Naive thymus-derived CD4-positive, alpha-beta T cell (primary cell): ENCODE measurements at regions not wholly inside any gene's neighbourhood (a gene's known extent, or its start where the extent isn't known, plus 50 kb on each side); places are given as distances from the start of the nearest gene placed in this dataset.

Experiments
- ATAC-seq: fragments of 150-1000 bp; cut with Tn5 transposase; 2 replicates; pipeline ENCODE4 v1.10.0; 2021; ENCODE audit warnings: mild to moderate bottlenecking, moderate library complexity
- CTCF ChIA-PET: fragments of 350-600 bp; sonication (Branson Sonifier 250); formaldehyde crosslinking; loops from one replicate; lab custom pipeline; 2021; ENCODE audit warnings: antibody characterized with exemption; lab: Charles Lee
- POLR2A ChIA-PET: fragments of 350-600 bp; sonication (Branson Sonifier 250); formaldehyde crosslinking; loops from one replicate; lab custom pipeline; 2021; ENCODE audit warnings: antibody characterized with exemption, inconsistent platforms; lab: Charles Lee
- DNase-seq, 9 donors: peaks; one replicate each; pipeline versions ENCODE4 v3.0.0 to v3.0.0-alpha.2; 2020 to 2022; ENCODE audit warnings: mixed read lengths in 1 of 9
- H3K27ac ChIP-seq: one replicate; pipeline ENCODE4 v1.7.0; 2013; ENCODE audit warnings: mild to moderate bottlenecking, low read depth, low read length, moderate library complexity
- H3K27me3 ChIP-seq, 2 donors: one replicate each; pipeline ENCODE4 v1.7.0; 2013; ENCODE audit warnings: low read length in 2 of 2, mild to moderate bottlenecking in 2 of 2, moderate library complexity in 2 of 2; ENCODE audit not compliant: control insufficient read depth in 2 of 2, insufficient read depth in 2 of 2
- H3K36me3 ChIP-seq, 3 experiments: 1 replicate in 2 of 3; 2 replicates in 1 of 3; pipeline ENCODE4 v1.7.0; 2013; ENCODE audit warnings: low read length in 3 of 3, mild to moderate bottlenecking in 3 of 3, moderate library complexity in 1 of 3; ENCODE audit not compliant: insufficient read depth in 3 of 3, control insufficient read depth in 2 of 3
- H3K4me1 ChIP-seq, 2 donors: one replicate each; pipeline ENCODE4 v1.7.0; 2013; ENCODE audit warnings: low read length in 2 of 2, mild to moderate bottlenecking in 2 of 2, moderate library complexity in 1 of 2; ENCODE audit not compliant: control insufficient read depth in 2 of 2, insufficient read depth in 2 of 2
- H3K4me3 ChIP-seq: 2 replicates; pipeline ENCODE4 v1.7.0; 2013; ENCODE audit warnings: mild to moderate bottlenecking, low read length
- H3K9me3 ChIP-seq, 3 experiments: 1 replicate in 2 of 3; 2 replicates in 1 of 3; pipeline ENCODE4 v1.7.0; 2013; ENCODE audit warnings: low read length in 3 of 3; ENCODE audit not compliant: control insufficient read depth in 2 of 3
- H3K27ac Mint-ChIP-seq, 9 donors: one replicate each; pipeline ENCODE4 v1.8.0; 2020 to 2022; ENCODE audit warnings: mixed read lengths in 9 of 9, mild to moderate bottlenecking in 8 of 9, moderate library complexity in 5 of 9, inconsistent platforms in 2 of 9
- H3K27me3 Mint-ChIP-seq, 5 donors: one replicate each; pipeline ENCODE4 v1.8.0; 2021 to 2022; ENCODE audit warnings: mixed read lengths in 5 of 5, mild to moderate bottlenecking in 1 of 5
- H3K36me3 Mint-ChIP-seq, 5 donors: one replicate each; pipeline ENCODE4 v1.8.0; 2020 to 2022; ENCODE audit warnings: mixed read lengths in 5 of 5, mild to moderate bottlenecking in 3 of 5, inconsistent platforms in 1 of 5
- H3K4me1 Mint-ChIP-seq, 7 donors: one replicate each; pipeline ENCODE4 v1.8.0; 2020 to 2022; ENCODE audit warnings: mixed read lengths in 7 of 7, mild to moderate bottlenecking in 3 of 7, inconsistent platforms in 1 of 7
- H3K4me3 Mint-ChIP-seq, 10 donors: one replicate each; pipeline ENCODE4 v1.8.0; 2020 to 2022; ENCODE audit warnings: mild to moderate bottlenecking in 10 of 10, mixed read lengths in 10 of 10, moderate library complexity in 6 of 10, inconsistent platforms in 2 of 10
- H3K9me3 Mint-ChIP-seq, 11 donors: one replicate each; pipeline ENCODE4 v1.8.0; 2020 to 2022; ENCODE audit warnings: mixed read lengths in 11 of 11, mild to moderate bottlenecking in 4 of 11, inconsistent platforms in 1 of 11, moderate library complexity in 1 of 11
- intact Hi-C, 2 donors: fragments of 100-400 bp; cut with micrococcal nuclease; formaldehyde crosslinking; loops; one replicate each; pipeline ENCODE4 v1.15.1; 2023

GRCh38 chr7:115357703-115357999 is 435.8 kb downstream of the MDFIC start:
- no peak for DNase-seq
- Histone ChIP-seq H3K9me3 (no peaks in the 10 kb centered on the region), H3K36me3 (no peaks in the 10 kb centered on the region), H3K27me3 (no peaks in the 10 kb centered on the region), H3K27ac (no peak overlapping the region), H3K4me1 (no peaks in the 10 kb centered on the region), H3K4me3 (no peak overlapping the region)
- no peak overlapping the region for H3K4me3 Mint-ChIP-seq
- no peak for ATAC-seq
- peaks cover 0 to 2% (median 0%) of the 10 kb centered on the region in 5 donors for H3K27me3 Mint-ChIP-seq
- ChIA-PET POLR2A (no interaction called here), CTCF (no interaction called here)
- no peaks in the 10 kb centered on the region for H3K4me1 Mint-ChIP-seq
- H3K36me3 Mint-ChIP-seq = no peaks in the 10 kb centered on the region
- no peak overlapping the region for H3K27ac Mint-ChIP-seq
- intact Hi-C loops = no loop called here
- peaks cover 0 to 3% (median 0%) of the 10 kb centered on the region in 11 donors for H3K9me3 Mint-ChIP-seq

GRCh38 chr7:115356999-115357702 is 435.3 kb downstream of the MDFIC start:
- Histone ChIP-seq H3K4me1 (no peaks in the 10 kb centered on the region), H3K4me3 (no peak overlapping the region), H3K9me3 (no peaks in the 10 kb centered on the region), H3K27ac (no peak overlapping the region), H3K36me3 (no peaks in the 10 kb centered on the region), H3K27me3 (no peaks in the 10 kb centered on the region)
- no peak overlapping the region for H3K4me3 Mint-ChIP-seq
- CTCF ChIA-PET = no interaction called here
- peaks cover 0 to 5% (median 0%) of the 10 kb centered on the region in 5 donors for H3K27me3 Mint-ChIP-seq
- H3K4me1 Mint-ChIP-seq = no peaks in the 10 kb centered on the region
- ATAC-seq (no peak), DNase-seq (no peak)
- no peak overlapping the region for H3K27ac Mint-ChIP-seq
- POLR2A ChIA-PET = no interaction called here
- peaks cover 0 to 3% (median 0%) of the 10 kb centered on the region in 11 donors for H3K9me3 Mint-ChIP-seq
- no peaks in the 10 kb centered on the region for H3K36me3 Mint-ChIP-seq
- intact Hi-C loops = no loop called here

GRCh38 chr7:115356139-115356746 is 434.3 kb downstream of the MDFIC start:
- POLR2A ChIA-PET = no interaction called here
- Mint-ChIP-seq H3K27ac (no peak overlapping the region), H3K9me3 (peaks cover 0 to 2% (median 0%) of the 10 kb centered on the region in 11 donors), H3K36me3 (no peaks in the 10 kb centered on the region), H3K4me3 (no peak overlapping the region), H3K27me3 (peaks cover 0 to 6% (median 0%) of the 10 kb centered on the region in 5 donors), H3K4me1 (no peaks in the 10 kb centered on the region)
- intact Hi-C loops = no loop called here
- DNase-seq (no peak), ATAC-seq (no peak)
- CTCF ChIA-PET = no interaction called here
- H3K4me1 ChIP-seq = no peaks in the 10 kb centered on the region
- no peak overlapping the region for H3K4me3 ChIP-seq
- no peaks in the 10 kb centered on the region for H3K27me3 ChIP-seq
- no peaks in the 10 kb centered on the region for H3K9me3 ChIP-seq
- no peak overlapping the region for H3K27ac ChIP-seq
- no peaks in the 10 kb centered on the region for H3K36me3 ChIP-seq

GRCh38 chr7:115354925-115355324 is 433.0 kb downstream of the MDFIC start:
- Mint-ChIP-seq H3K4me3 (no peak overlapping the region), H3K9me3 (peaks cover 0 to 2% (median 0%) of the 10 kb centered on the region in 11 donors), H3K36me3 (no peaks in the 10 kb centered on the region), H3K27me3 (peaks cover 0 to 6% (median 0%) of the 10 kb centered on the region in 5 donors), H3K4me1 (no peaks in the 10 kb centered on the region), H3K27ac (no peak overlapping the region)
- ATAC-seq = no peak
- POLR2A ChIA-PET = no interaction called here
- no peaks in the 10 kb centered on the region for H3K9me3 ChIP-seq
- no peaks in the 10 kb centered on the region for H3K27me3 ChIP-seq
- H3K36me3 ChIP-seq = no peaks in the 10 kb centered on the region
- H3K4me3 ChIP-seq = no peak overlapping the region
- H3K4me1 ChIP-seq = no peaks in the 10 kb centered on the region
- DNase-seq = no peak
- CTCF ChIA-PET = no interaction called here
- H3K27ac ChIP-seq = no peak overlapping the region
- intact Hi-C loops = no loop called here

- Histone ChIP-seq H3K9me3 (no peaks in the 10 kb centered on the region), H3K36me3 (no peaks in the 10 kb centered on the region), H3K4me1 (no peaks in the 10 kb centered on the region), H3K27ac (no peak overlapping the region), H3K27me3 (no peaks in the 10 kb centered on the region), H3K4me3 (no peak overlapping the region)
- Mint-ChIP-seq H3K4me1 (no peaks in the 10 kb centered on the region), H3K27ac (no peak overlapping the region), H3K9me3 (peaks cover 0 to 3% (median 0%) of the 10 kb centered on the region in 11 donors), H3K27me3 (peaks cover 0 to 11% (median under 1%) of the 10 kb centered on the region in 5 donors), H3K36me3 (no peaks in the 10 kb centered on the region), H3K4me3 (no peak overlapping the region)
- POLR2A ChIA-PET = no interaction called here
- ATAC-seq (no peak), DNase-seq (no peak)
- intact Hi-C loops = no loop called here
- CTCF ChIA-PET = no interaction called here
These were observed 430.5 kb downstream of the MDFIC start for GRCh38 chr7:115352375-115352774.

GRCh38 chr7:115350764-115351163 is 428.9 kb downstream of the MDFIC start:
- Mint-ChIP-seq H3K9me3 (peaks cover 0 to 3% (median 0%) of the 10 kb centered on the region in 11 donors), H3K4me3 (no peak overlapping the region), H3K27ac (no peak overlapping the region), H3K4me1 (no peaks in the 10 kb centered on the region), H3K27me3 (peaks cover 0 to 11% (median 3%) of the 10 kb centered on the region in 5 donors), H3K36me3 (no peaks in the 10 kb centered on the region)
- ChIA-PET POLR2A (no interaction called here), CTCF (no interaction called here)
- H3K27me3 ChIP-seq = no peaks in the 10 kb centered on the region
- ATAC-seq (no peak), DNase-seq (no peak)
- no peaks in the 10 kb centered on the region for H3K9me3 ChIP-seq
- no peaks in the 10 kb centered on the region for H3K4me1 ChIP-seq
- no peak overlapping the region for H3K4me3 ChIP-seq
- H3K36me3 ChIP-seq = no peaks in the 10 kb centered on the region
- H3K27ac ChIP-seq = no peak overlapping the region
- intact Hi-C loops = no loop called here

- Histone ChIP-seq H3K9me3 (no peaks in the 10 kb centered on the region), H3K4me1 (no peaks in the 10 kb centered on the region), H3K4me3 (no peak overlapping the region), H3K36me3 (no peaks in the 10 kb centered on the region), H3K27ac (no peak overlapping the region), H3K27me3 (no peaks in the 10 kb centered on the region)
- ChIA-PET CTCF (no interaction called here), POLR2A (no interaction called here)
- no peaks in the 10 kb centered on the region for H3K4me1 Mint-ChIP-seq
- H3K27ac Mint-ChIP-seq = no peak overlapping the region
- no peak overlapping the region for H3K4me3 Mint-ChIP-seq
- ATAC-seq = no peak
- no peaks in the 10 kb centered on the region for H3K36me3 Mint-ChIP-seq
- H3K9me3 Mint-ChIP-seq = peaks cover 0 to 3% (median 0%) of the 10 kb centered on the region in 11 donors
- intact Hi-C loops = no loop called here
- peaks cover 0 to 11% (median 3%) of the 10 kb centered on the region in 5 donors for H3K27me3 Mint-ChIP-seq
- no peak for DNase-seq
These were observed 427.7 kb downstream of the MDFIC start for GRCh38 chr7:115349635-115350034.
